Mucosa of rectum (tissue), 2 donors: ENCODE measurements at regions not wholly inside any gene's neighbourhood (a gene's known extent, or its start where the extent isn't known, plus 50 kb on each side); places are given as distances from the start of the nearest gene placed in this dataset.
"Not testable (repeated sequence)": the region's sequence is repeated elsewhere in the genome, so short reads cannot be mapped to it uniquely, and the experiment has no call there.

Source experiments
- H3K27ac ChIP-seq, 2 donors: one replicate each; pipeline ENCODE4 v1.7.0; 2013; ENCODE audit warnings: inconsistent platforms in 2 of 2, low read depth in 2 of 2, low read length in 2 of 2
- H3K27me3 ChIP-seq, 2 donors: one replicate each; pipeline ENCODE4 v1.7.0; 2013; ENCODE audit warnings: low read length in 2 of 2; ENCODE audit not compliant: control insufficient read depth in 2 of 2, insufficient read depth in 2 of 2
- H3K36me3 ChIP-seq, 2 donors: one replicate each; pipeline ENCODE4 v1.7.0; 2013; ENCODE audit warnings: low read length in 2 of 2; ENCODE audit not compliant: control insufficient read depth in 2 of 2, insufficient read depth in 2 of 2
- H3K4me1 ChIP-seq, 2 donors: one replicate each; pipeline ENCODE4 v1.7.0; 2013; ENCODE audit warnings: low read length in 2 of 2, mild to moderate bottlenecking in 1 of 2; ENCODE audit not compliant: control insufficient read depth in 2 of 2, insufficient read depth in 2 of 2
- H3K4me3 ChIP-seq, 2 donors: one replicate each; pipeline ENCODE4 v1.7.0; 2013; ENCODE audit warnings: low read length in 2 of 2
- H3K9ac ChIP-seq, 2 donors: one replicate each; pipeline ENCODE4 v1.7.0; 2013; ENCODE audit warnings: low read length in 2 of 2, low read depth in 1 of 2, mild to moderate bottlenecking in 1 of 2
- H3K9me3 ChIP-seq, 2 donors: one replicate each; pipeline ENCODE4 v1.7.0; 2013; ENCODE audit warnings: low read length in 2 of 2; ENCODE audit not compliant: control insufficient read depth in 2 of 2
- donor health status: healthy.
- donor health status: Normal muscosa, but diverticular disease.

- not testable (repeated sequence) for H3K9ac ChIP-seq, H3K27me3 ChIP-seq, H3K4me1 ChIP-seq, H3K36me3 ChIP-seq, H3K27ac ChIP-seq, H3K4me3 ChIP-seq, H3K9me3 ChIP-seq
Observed at GRCh38 chr16:29203046-29203932, 203.2 kb downstream of the NPIPB11 start.

- not testable (repeated sequence) for H3K27ac ChIP-seq, H3K4me1 ChIP-seq, H3K9me3 ChIP-seq, H3K36me3 ChIP-seq, H3K27me3 ChIP-seq, H3K9ac ChIP-seq, H3K4me3 ChIP-seq
Observed at GRCh38 chr16:29202642-29203041, 203.9 kb downstream of the NPIPB11 start.

DNA sequence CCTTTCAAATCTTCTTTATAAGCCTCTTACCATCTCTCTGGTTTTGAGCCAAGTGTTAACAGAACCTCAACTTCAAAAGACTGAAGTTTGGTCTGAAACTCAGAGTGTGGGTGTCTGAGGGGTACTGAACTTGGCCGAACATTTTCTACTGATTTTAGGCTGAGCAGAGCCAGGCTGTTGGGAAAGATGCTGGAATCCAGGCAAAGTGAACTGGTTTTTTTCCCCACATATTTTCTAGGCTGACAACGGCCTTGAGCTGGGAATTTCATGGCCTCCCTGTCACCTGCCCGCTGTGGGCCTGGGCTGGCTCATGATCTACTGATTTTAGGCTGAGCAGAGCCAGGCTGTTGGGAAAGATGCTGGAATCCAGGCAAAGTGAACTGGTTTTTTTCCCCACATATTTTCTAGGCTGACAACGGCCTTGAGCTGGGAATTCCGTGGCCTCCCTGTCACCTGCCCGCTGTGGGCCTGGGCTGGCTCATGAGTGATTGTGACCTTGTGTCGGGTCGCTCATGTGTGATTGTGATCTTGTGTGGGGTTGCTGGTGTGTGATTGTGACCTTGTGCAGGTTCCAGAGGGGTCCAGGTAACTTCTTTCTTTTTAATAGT, 204.4 kb downstream of the NPIPB11 start:
- not testable (repeated sequence) for H3K27me3 ChIP-seq, H3K9me3 ChIP-seq, H3K27ac ChIP-seq, H3K4me3 ChIP-seq, H3K4me1 ChIP-seq, H3K9ac ChIP-seq, H3K36me3 ChIP-seq

DNA sequence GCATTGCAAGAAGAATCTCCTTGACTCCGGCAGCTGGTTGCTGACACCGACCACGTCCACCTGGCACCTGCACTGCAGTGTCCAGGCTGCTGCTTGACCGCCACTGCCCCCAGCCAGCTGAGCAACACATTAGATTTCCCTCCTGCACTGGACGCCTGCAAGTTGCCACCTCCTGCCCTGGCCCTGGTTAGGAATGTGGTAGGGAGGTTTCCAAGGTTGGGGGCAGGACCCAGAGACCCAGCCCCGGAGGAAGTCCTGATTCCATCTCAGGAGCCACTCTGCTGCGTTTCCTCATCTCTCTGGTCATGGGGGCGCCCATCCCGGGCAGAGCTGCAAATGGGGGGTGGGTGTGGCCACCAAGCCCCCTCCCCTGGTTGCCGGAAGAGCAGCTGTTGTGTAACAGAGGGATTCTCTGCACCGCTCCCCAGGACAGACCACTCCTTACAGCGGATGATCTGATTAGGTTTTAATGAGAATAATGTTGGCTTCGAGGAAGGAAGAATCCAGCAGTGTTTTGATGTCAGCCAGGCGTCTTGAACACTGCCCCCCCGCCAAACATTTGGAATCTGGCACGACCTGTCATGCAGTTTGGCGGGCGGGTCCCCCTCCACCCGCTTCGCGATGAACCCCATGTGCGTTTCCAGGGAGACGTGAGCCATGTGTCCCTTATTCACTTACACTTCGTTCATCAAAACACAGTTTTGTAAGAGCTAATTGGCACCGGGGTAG, 205.1 kb downstream of the NPIPB11 start:
- H3K9me3 ChIP-seq, H3K4me1 ChIP-seq, H3K4me3 ChIP-seq, H3K36me3 ChIP-seq, H3K9ac ChIP-seq, H3K27ac ChIP-seq, H3K27me3 ChIP-seq: not testable (repeated sequence)

DNA sequence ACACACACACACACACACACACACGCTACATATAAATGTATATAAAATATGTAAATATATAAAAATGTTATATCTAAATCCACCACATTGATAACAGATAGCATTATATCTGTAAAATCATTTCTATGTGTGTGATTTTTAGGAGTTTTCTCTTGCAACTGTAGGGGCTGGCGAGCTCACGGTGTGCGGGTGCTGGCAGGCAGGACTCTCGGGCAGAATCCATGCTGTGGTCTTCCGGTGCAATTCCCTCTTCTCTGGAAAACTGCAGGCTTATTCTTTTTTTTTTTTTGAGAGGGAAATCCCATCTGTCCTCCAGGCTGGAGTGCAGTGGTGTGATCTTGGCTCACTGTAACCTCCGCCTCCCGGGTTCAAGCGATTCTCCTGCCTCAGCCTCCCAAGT, 205.8 kb downstream of the NPIPB11 start:
- H3K27ac ChIP-seq = not testable (repeated sequence)

DNA sequence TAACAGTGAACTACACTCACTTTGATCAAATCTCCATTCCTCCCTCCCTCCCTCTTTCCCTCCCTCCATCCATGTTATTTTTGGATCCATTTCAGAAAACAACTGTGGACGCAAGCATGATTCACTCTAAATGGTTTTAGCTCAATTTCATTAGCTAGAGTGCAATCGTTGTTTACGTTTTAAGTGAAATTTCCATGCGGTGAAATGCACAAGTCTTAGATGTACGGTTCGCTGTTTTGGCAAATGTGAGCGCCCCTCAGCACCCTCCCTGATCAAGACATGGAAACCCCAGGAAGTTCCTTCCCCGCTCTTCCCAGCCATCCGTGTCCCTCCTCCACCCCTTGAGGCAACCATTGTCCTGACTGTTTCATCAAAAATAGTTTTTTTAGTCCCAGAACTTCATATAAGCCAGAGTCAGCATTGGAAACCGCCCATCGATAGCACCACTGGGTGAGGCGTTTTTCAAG, 206.3 kb downstream of the NPIPB11 start:
- not testable (repeated sequence) for H3K4me3 ChIP-seq, H3K4me1 ChIP-seq, H3K27ac ChIP-seq

More for the DNA sequence above, 205.8 kb downstream of the NPIPB11 start:
- not testable (repeated sequence) for H3K27me3 ChIP-seq, H3K9me3 ChIP-seq, H3K36me3 ChIP-seq, H3K9ac ChIP-seq, H3K4me3 ChIP-seq, H3K4me1 ChIP-seq

DNA sequence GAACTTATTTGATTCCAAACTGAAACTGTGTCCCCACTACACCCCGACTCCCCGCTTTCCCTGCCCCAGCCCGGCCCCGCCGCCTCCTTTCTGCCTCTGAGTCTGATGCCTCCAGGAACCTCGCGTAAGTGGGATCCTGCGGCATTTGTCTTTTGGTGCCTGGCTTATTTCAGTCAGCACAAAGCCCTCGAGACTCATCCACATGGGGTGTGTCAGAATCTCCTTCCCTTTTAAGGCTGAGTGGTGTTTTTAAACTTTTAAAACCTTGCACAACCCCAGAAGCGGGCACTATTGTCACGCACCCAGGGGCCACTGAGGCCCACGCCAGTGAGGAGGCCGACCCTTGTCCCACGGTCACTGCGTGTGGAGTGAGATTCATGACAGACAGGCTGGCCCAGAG, 206.9 kb downstream of the NPIPB11 start:
- not testable (repeated sequence) for H3K9ac ChIP-seq, H3K27me3 ChIP-seq, H3K4me1 ChIP-seq, H3K27ac ChIP-seq, H3K4me3 ChIP-seq, H3K9me3 ChIP-seq, H3K36me3 ChIP-seq

More for the DNA sequence above, 206.3 kb downstream of the NPIPB11 start:
- H3K9ac ChIP-seq, H3K9me3 ChIP-seq, H3K27me3 ChIP-seq, H3K36me3 ChIP-seq: not testable (repeated sequence)

- Histone ChIP-seq H3K4me3 (no peak overlapping the region), H3K4me1 (peaks cover 0 to 2% of the 10 kb centered on the region in 2 donors), H3K9ac (no peak overlapping the region), H3K9me3 (no peaks in the 10 kb centered on the region), H3K36me3 (peaks cover 0 to 2% of the 10 kb centered on the region in 2 donors), H3K27ac (peak overlapping the region in 1 of 2 donors; percentile 17), H3K27me3 (no peaks in the 10 kb centered on the region)
Observed at GRCh38 chr16:29198731-29199521, 207.6 kb downstream of the NPIPB11 start.

DNA sequence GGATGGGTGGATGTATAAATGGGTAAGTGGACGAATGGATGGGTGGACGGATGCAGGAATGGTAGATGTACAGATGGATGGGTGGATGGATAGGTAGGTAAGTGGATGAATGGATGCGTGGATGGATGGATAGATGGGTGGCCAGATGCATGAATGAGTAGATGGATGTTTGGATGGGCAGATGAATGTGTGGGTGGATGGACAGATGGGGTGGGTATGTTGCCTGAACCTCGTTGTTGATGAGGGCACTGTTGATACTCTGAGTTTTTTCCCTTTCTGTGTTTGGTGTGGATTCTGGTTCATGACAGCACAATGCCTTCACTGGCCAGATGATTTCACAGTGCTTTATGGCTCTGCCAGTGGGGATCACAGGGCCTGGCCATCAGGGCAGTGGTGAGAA, 208.3 kb downstream of the NPIPB11 start:
- H3K27me3 ChIP-seq = no peaks in the 10 kb centered on the region
- H3K4me1 ChIP-seq = peaks cover 0 to 2% of the 10 kb centered on the region in 2 donors
- H3K9me3 ChIP-seq = no peaks in the 10 kb centered on the region
- no peak overlapping the region for H3K4me3 ChIP-seq
- H3K9ac ChIP-seq = no peak overlapping the region
- H3K27ac ChIP-seq = no peak overlapping the region
- H3K36me3 ChIP-seq = no peaks in the 10 kb centered on the region
